Fibroblast of pulmonary artery (primary cell): ENCODE measurements at regions not wholly inside any gene's neighbourhood (a gene's known extent, or its start where the extent isn't known, plus 50 kb on each side); places are given as distances from the start of the nearest gene placed in this dataset.

Experiments used
- DNase-seq: peaks from one replicate; pipeline ENCODE4 v3.0.0-alpha.2; 2010; ENCODE audit warnings: low read depth
- H3K4me3 ChIP-seq: replicated peaks from 2 replicates; pipeline ENCODE4 v1.5.1; 2011; ENCODE audit warnings: low read depth, mild to moderate bottlenecking, control low read depth, low read length, moderate library complexity
- CTCF ChIP-seq: IDR thresholded peaks from 2 replicates; pipeline ENCODE4 v1.5.1; 2011; ENCODE audit warnings: mild to moderate bottlenecking, control low read depth, low read length, inconsistent platforms; ENCODE audit errors: missing control alignments

GRCh38 chr3:153093629-153094028 lies 68.4 kb upstream of the RAP2B start:
- no peak for TF ChIP-seq CTCF
- H3K4me3 ChIP-seq, result no peak overlapping the region
- DNase-seq, result no peak

- no peak for DNase-seq
- no peak for TF ChIP-seq CTCF
- H3K4me3 ChIP-seq, result no peak overlapping the region
Measured at GRCh38 chr3:153094386-153094785, 67.6 kb upstream of the RAP2B start.

GRCh38 chr3:153095441-153095840 lies 66.6 kb upstream of the RAP2B start:
- no peak for DNase-seq
- H3K4me3 ChIP-seq, result no peak overlapping the region
- no peak for TF ChIP-seq CTCF

- H3K4me3 ChIP-seq, result no peak overlapping the region
- no peak for DNase-seq
- TF ChIP-seq CTCF, result no peak
Measured at GRCh38 chr3:153096731-153097131, 65.3 kb upstream of the RAP2B start.

- no peak for TF ChIP-seq CTCF
Measured at GRCh38 chr3:153097213-153097612, 64.8 kb upstream of the RAP2B start.

GRCh38 chr3:153099131-153099530 lies 62.9 kb upstream of the RAP2B start:
- no peak overlapping the region for H3K4me3 ChIP-seq
- no peak for TF ChIP-seq CTCF
- no peak for DNase-seq

More at GRCh38 chr3:153097213-153097612, 64.8 kb upstream of the RAP2B start:
- DNase-seq, result no peak
- no peak overlapping the region for H3K4me3 ChIP-seq

- H3K4me3 ChIP-seq, result no peak overlapping the region
- no peak for DNase-seq
- TF ChIP-seq CTCF, result no peak
Measured at GRCh38 chr3:153103406-153103945, 58.5 kb upstream of the RAP2B start.
